PFSK-1 (cell line): ENCODE measurements at regions not wholly inside any gene's neighbourhood (a gene's known extent, or its start where the extent isn't known, plus 50 kb on each side); places are given as distances from the start of the nearest gene placed in this dataset.

ENCODE experiments used
- FOXP2 ChIP-seq: optimal IDR thresholded peaks from 2 replicates; pipeline ENCODE3; 2011; ENCODE audit warnings: borderline replicate concordance, control low read depth, inconsistent platforms; ENCODE audit not compliant: insufficient read depth; ENCODE audit errors: extremely low read length, extremely low read depth
- POLR2AphosphoS5 ChIP-seq: IDR thresholded peaks from 2 replicates; pipeline ENCODE4 v1.6.1; 2012; ENCODE audit warnings: low read depth, mild to moderate bottlenecking, control low read depth, low read length, moderate library complexity
- REST ChIP-seq, 2 experiments: IDR thresholded peaks; 2 replicates each; pipeline versions ENCODE4 v1.6.1 to v1.8.0; 2011 to 2012; ENCODE audit warnings: low read depth in 2 of 2, low read length in 2 of 2, control low read depth in 1 of 2, inconsistent platforms in 1 of 2, mild to moderate bottlenecking in 1 of 2, moderate library complexity in 1 of 2; ENCODE audit not compliant: insufficient read depth in 1 of 2
- SIN3A ChIP-seq: IDR thresholded peaks from 2 replicates; pipeline ENCODE4 v1.6.1; 2012; ENCODE audit warnings: mild to moderate bottlenecking, low read length, moderate library complexity, borderline replicate concordance; ENCODE audit not compliant: insufficient read depth
- TAF1 ChIP-seq: IDR thresholded peaks from 2 replicates; pipeline ENCODE4 v1.6.1; 2012; ENCODE audit warnings: low read length, control low read depth, borderline replicate concordance; ENCODE audit not compliant: insufficient read depth

DNA sequence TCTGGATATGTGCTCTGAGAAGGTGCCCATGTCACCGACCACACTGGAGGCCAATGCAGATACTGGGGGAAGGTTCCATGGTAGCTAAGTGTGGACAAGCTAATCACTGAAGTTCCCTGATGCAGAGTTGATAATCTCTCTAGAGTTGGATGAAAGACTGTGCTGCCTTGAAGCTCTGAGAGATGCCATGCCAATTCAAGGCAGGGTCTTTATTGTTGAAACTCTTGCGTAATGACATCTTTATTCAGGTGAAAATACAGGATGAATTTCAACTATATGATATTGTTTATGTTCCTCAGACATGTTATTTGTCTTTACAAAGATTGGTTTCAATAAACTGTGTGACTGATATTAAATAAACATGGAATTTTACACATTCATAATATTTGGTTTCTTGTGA lies 167.6 kb upstream of the TMEM161B start:
- TF ChIP-seq FOXP2 (no peak), REST (IDR thresholded peaks at IDR 0.05; ENCODE audit: insufficient read depth in 1 of 2, low read depth in 2 of 2, low read length in 2 of 2) (no peak), POLR2AphosphoS5 (no peak), SIN3A (no peak), TAF1 (no peak)

GRCh38 chr5:88428633-88429032 lies 160.0 kb upstream of the TMEM161B start:
- no peak for TF ChIP-seq TAF1
- TF ChIP-seq REST (IDR thresholded peaks at IDR 0.05; ENCODE audit: insufficient read depth in 1 of 2, low read depth in 2 of 2, low read length in 2 of 2) = no peak
- TF ChIP-seq POLR2AphosphoS5 = no peak
- no peak for TF ChIP-seq FOXP2
- TF ChIP-seq SIN3A = no peak

- TF ChIP-seq REST (IDR thresholded peaks at IDR 0.05; ENCODE audit: insufficient read depth in 1 of 2, low read depth in 2 of 2, low read length in 2 of 2) (no peak), POLR2AphosphoS5 (no peak), TAF1 (no peak), FOXP2 (no peak), SIN3A (no peak)
Observed at GRCh38 chr5:88426441-88426840, 157.8 kb upstream of the TMEM161B start.

GRCh38 chr5:88425124-88425523 lies 156.5 kb upstream of the TMEM161B start:
- TF ChIP-seq TAF1 = no peak
- TF ChIP-seq REST (IDR thresholded peaks at IDR 0.05; ENCODE audit: insufficient read depth in 1 of 2, low read depth in 2 of 2, low read length in 2 of 2) = no peak
- no peak for TF ChIP-seq FOXP2
- no peak for TF ChIP-seq POLR2AphosphoS5
- TF ChIP-seq SIN3A = no peak

GRCh38 chr5:88419931-88420330 lies 151.3 kb upstream of the TMEM161B start:
- no peak for TF ChIP-seq FOXP2
- no peak for TF ChIP-seq TAF1
- no peak for TF ChIP-seq POLR2AphosphoS5
- no peak for TF ChIP-seq REST (IDR thresholded peaks at IDR 0.05; ENCODE audit: insufficient read depth in 1 of 2, low read depth in 2 of 2, low read length in 2 of 2)
- TF ChIP-seq SIN3A = no peak
